Skin of body (tissue), 1 donor: ENCODE measurements at regions not wholly inside any gene's neighbourhood (a gene's known extent, or its start where the extent isn't known, plus 50 kb on each side); places are given as distances from the start of the nearest gene placed in this dataset.
A peak's percentile ranks its signal among the peaks of the same experiment; 100 is the strongest.

Source experiments
- DNase-seq: peaks from one replicate; lab custom pipeline; 2025; lab: John Stamatoyannopoulos, UW

- no peak for DNase-seq
Measured at GRCh38 chr20:50298554-50299324, 108.1 kb downstream of the CEBPB start.

DNA sequence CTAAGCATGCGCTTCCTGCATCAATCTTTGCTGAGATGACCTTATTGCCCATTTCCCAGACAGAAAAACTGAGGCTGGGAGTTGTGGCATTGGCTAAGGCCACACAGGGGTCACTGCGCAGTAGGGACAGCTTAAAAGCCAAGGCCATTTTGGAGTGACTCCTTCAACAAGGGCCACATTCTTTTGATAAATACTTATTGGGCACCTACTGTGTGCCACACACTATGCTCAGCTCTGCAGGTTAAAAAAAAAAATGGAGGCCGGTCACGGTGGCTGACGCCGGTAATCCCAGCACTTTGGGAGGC is 108.6 kb downstream of the CEBPB start:
- no peak for DNase-seq

GRCh38 chr20:50301165-50301564 is 110.5 kb downstream of the CEBPB start:
- no peak for DNase-seq

DNA sequence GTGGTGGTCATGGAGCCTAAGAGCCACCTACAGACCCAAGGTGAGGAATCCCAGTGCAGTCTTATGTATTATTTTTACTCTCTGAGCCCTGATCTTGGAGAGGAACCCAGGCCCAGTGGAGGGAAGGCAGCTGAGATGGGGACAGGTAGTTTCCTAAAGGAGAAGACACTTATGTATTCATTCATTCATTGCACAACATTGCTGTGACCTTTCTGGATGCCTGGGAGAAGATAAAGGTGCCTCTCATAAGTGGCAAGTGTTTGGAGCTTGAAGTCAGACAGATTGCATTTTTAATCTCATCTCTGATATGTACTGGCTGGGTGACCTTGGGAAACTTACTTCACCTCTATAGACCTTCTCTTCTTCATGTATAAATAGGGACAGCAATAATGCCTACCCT is 111.1 kb downstream of the CEBPB start:
- DNase-seq = no peak

DNA sequence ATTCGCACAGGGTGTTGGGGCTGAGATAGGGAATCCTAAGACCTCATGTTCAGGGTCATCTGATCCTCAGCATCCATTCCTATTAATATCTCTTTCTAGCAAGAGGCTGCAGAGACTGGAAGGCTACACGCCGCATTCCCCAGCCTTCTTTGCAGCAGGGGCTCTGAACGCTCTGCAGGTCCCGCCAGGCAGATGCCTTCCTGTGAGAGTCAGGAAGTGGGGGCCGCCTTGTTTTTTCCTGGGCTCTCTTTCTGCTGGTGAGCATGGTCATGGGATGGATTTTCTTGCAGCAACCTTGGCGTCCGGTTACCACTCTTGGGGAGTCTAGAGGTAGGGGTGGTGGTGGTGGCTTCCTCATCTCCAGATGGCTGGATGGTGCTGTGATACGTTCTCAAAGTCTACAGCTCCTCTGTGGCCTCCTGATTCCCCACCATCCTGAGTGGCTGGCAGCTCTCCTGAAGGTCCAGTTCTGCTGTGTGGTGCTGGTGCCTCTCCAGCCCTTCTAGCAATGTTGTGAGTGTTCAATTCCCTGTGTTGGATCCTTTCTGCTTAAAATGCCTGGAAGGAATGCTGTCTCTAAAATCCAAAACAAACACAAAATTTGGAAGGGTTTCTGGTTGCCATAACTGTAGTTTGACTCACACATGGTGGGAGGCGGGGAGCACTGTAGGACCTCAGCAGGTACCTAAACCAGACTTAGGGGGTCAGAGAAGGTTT is 111.9 kb downstream of the CEBPB start:
- peak; percentile 17 for DNase-seq

DNA sequence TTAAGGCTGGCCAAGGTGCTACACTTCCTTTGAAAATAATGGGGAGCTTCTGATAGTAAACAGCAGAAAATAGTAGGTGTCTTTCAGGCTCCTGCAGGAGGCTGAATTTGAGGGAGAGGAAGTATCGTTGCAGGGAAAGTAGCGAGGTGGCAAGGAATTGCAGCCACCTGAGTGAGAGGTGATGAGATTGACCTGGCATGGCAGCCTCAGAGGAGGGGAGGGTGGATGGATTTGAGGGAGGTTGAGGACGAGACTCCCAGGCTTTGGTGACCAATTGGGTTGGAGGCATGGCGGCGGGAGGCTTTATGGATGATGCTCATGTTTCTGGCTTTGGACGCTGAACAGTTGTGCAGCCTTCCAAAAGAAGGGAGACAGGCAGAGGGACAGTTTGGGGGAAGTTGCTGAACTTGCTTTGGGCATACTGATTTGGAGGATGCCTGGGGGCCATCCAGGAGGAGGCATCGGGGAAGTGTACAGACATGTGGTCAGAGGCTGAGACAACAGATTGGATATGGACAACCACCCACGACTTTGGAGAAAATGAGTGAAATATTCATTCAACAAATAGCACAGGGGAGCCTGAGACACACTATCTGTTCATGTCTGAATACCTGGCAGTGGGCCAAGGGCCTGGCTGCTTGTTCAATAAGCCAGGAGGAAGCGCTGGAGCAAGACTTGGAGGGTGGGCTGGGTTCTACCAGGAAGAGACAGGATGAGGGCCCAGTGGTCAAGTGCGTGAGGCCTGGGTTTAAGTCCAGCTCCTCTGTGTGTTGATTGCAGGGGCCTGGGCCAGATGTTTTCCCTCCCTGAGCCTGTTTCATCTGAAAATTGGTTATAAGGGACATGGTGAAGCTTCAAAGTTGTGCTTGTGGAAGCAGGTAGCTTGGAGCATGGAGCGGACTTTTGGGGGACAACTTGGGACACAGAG is 113.2 kb downstream of the CEBPB start:
- peak; percentile 79 for DNase-seq

DNA sequence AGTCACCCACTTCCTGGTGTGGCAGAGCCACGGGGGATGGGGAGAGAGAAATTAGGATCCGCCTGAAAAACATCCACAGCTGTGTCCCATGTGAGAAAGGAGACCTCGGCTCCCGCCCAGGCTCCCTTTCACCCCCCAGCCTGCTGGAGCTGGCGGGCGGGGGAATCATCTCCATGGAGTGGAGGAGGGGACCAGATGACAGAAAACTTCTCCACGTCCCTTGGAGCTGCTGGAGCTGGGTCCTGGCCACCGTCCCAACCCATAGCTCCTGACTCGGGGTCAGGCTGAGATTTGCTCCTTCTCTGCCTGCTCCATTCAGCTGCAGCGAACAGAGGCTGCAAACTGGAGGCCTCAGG is 113.8 kb downstream of the CEBPB start:
- peak; percentile 87 for DNase-seq

- DNase-seq = peak; percentile 85
Measured at GRCh38 chr20:50304923-50305635, 114.4 kb downstream of the CEBPB start.

- no peak for DNase-seq
Measured at GRCh38 chr20:50305636-50306477, 115.2 kb downstream of the CEBPB start.

GRCh38 chr20:50306478-50307423 is 116.1 kb downstream of the CEBPB start:
- no peak for DNase-seq

- DNase-seq = peak; percentile 38
Measured at GRCh38 chr20:50308166-50308512, 117.5 kb downstream of the CEBPB start.

GRCh38 chr20:50308513-50309279 is 118.1 kb downstream of the CEBPB start:
- DNase-seq = peak; percentile 73

DNA sequence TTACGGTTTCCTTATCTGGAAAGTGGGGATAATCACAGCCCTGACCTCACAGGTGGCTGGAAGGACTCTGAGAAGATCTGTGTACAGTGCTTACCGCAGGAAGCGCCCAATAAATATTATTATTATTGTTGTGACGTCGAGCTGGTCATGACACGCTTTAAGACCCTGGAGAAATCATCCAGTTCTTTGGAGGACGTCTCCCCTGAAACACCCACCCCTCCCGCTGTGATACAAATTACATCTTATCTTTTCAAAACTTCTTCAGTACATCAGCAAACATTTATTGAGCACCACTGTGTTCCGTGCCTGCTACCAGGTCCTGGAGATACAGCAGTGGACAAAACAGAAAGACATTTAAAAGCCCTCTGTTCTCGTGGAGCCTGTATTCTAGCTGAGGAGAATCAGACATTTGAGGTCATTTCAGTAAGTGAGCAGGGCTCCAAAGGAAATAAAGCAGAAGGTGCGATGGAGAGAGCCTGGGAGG is 118.7 kb downstream of the CEBPB start:
- no peak for DNase-seq

- DNase-seq = no peak
Measured at GRCh38 chr20:50309764-50310672, 119.4 kb downstream of the CEBPB start.

GRCh38 chr20:50310673-50311051 is 120.0 kb downstream of the CEBPB start:
- DNase-seq = no peak

DNA sequence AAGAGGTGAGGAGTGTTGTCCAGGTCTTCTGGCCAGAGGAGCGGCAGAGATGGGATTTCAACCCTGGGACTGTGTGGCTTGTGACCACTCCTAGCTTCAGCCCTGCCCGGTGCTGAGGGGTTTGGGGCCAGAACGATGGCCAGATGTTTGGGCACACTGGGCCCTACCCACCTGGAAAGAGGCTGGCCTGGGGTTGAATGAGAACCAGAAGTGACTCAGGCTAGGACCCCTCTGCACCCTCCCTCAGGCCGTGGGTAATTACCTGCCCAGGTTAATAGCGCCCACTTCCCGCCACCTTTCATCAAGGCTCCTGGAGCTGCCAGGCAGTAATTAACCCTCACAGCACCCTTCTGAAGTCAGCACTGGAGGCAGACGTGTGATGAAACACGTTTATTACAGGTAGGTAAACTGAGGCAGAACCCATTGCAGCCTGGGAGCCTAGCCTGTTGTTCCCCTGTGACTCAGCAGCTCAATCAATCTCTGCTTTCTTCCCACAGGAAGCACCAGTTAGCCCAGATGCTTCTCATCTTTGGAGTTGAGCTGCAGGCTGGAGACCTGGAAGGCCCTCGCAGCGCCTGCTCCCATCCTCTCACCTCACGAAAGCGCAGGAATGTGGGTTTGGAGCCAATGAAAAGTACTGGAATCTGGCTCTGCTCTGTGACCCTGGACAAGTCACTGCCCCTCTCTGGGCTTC is 120.8 kb downstream of the CEBPB start:
- DNase-seq = no peak
